Panc1 (cell line): ENCODE measurements at regions not wholly inside any gene's neighbourhood (a gene's known extent, or its start where the extent isn't known, plus 50 kb on each side); places are given as distances from the start of the nearest gene placed in this dataset.
"Not testable (repeated sequence)": the region's sequence is repeated elsewhere in the genome, so short reads cannot be mapped to it uniquely, and the experiment has no call there.

ENCODE experiments used
- CTCF ChIP-seq: fragments of 450-650 bp; IDR thresholded peaks from 2 replicates; pipeline ENCODE4 v1.5.1; 2017; ENCODE audit warnings: mild to moderate bottlenecking
- POLR2AphosphoS5 ChIP-seq: IDR thresholded peaks from 2 replicates; pipeline ENCODE4 v1.6.1; 2012; ENCODE audit warnings: mild to moderate bottlenecking, low read depth, low read length, moderate library complexity
- REST ChIP-seq, 2 experiments: IDR thresholded peaks; 2 replicates each; pipeline ENCODE4 v1.6.1; 2011 to 2012; ENCODE audit warnings: low read depth in 2 of 2, control low read depth in 1 of 2, low read length in 1 of 2, mild to moderate bottlenecking in 1 of 2, moderate library complexity in 1 of 2; ENCODE audit not compliant: insufficient read depth in 1 of 2

GRCh38 chr12:9293391-9293790 lies 85.2 kb upstream of the PZP start:
- not testable (repeated sequence) for TF ChIP-seq CTCF; POLR2AphosphoS5; REST (IDR thresholded peaks at IDR 0.05; ENCODE audit: insufficient read depth in 1 of 2, low read depth in 2 of 2, low read length in 1 of 2)
